PC-3 (cell line): ENCODE measurements at regions not wholly inside any gene's neighbourhood (a gene's known extent, or its start where the extent isn't known, plus 50 kb on each side); places are given as distances from the start of the nearest gene placed in this dataset.
"Not testable (repeated sequence)": the region's sequence is repeated elsewhere in the genome, so short reads cannot be mapped to it uniquely, and the experiment has no call there.

Source experiments
- CTCF ChIP-seq: fragments of 300-600 bp; sonication (generic); conservative IDR thresholded peaks from 2 replicates; pipeline ENCODE4 v1.5.1; 2017; ENCODE audit warnings: antibody characterized with exemption, low read depth, mild to moderate bottlenecking, low read length
- EZH2 ChIP-seq: fragments of 300-600 bp; sonication (generic); IDR thresholded peaks from one replicate; pipeline ENCODE4 v1.6.1; 2017; ENCODE audit warnings: antibody characterized with exemption, mild to moderate bottlenecking, low read length; ENCODE audit not compliant: unreplicated experiment
- EZH2phosphoT487 ChIP-seq: fragments of 300-600 bp; sonication (generic); IDR thresholded peaks from 2 replicates; pipeline ENCODE4 v1.6.1; 2018; ENCODE audit warnings: mild to moderate bottlenecking, antibody characterized with exemption, low read length, borderline replicate concordance

GRCh38 chr16:29300030-29300491, 106.5 kb downstream of the NPIPB11 start:
- not testable (repeated sequence) for TF ChIP-seq CTCF, EZH2, EZH2phosphoT487
